Natural killer cell (primary cell): ENCODE measurements at regions not wholly inside any gene's neighbourhood (a gene's known extent, or its start where the extent isn't known, plus 50 kb on each side); places are given as distances from the start of the nearest gene placed in this dataset.

Source experiments
- ATAC-seq, 3 donors: fragments of 150-1000 bp in 2 of 3; fragments of 200-7000 bp in 1 of 3; cut with Tn5 transposase; 1 replicate in 1 of 3; 2 replicates in 2 of 3; pipeline ENCODE4 v1.10.0; 2021; ENCODE audit warnings: mild to moderate bottlenecking in 2 of 3, moderate library complexity in 2 of 3
- DNase-seq, 2 donors: peaks; one replicate each; pipeline versions ENCODE4 v3.0.0 to v3.0.0-alpha.2; 2013 to 2021; ENCODE audit warnings: mixed read lengths in 1 of 2
- H3K27ac ChIP-seq: one replicate; pipeline ENCODE4 v1.5.1; 2013; ENCODE audit warnings: mild to moderate bottlenecking, low read length
- H3K27me3 ChIP-seq: one replicate; pipeline ENCODE4 v1.6.1; 2013; ENCODE audit warnings: low read length; ENCODE audit not compliant: control insufficient read depth, insufficient read depth
- H3K36me3 ChIP-seq: one replicate; pipeline ENCODE4 v1.6.1; 2013; ENCODE audit warnings: low read length; ENCODE audit not compliant: control insufficient read depth, insufficient read depth
- H3K4me1 ChIP-seq: one replicate; pipeline ENCODE4 v1.6.1; 2013; ENCODE audit warnings: low read length; ENCODE audit not compliant: control insufficient read depth, insufficient read depth
- H3K4me3 ChIP-seq: one replicate; pipeline ENCODE4 v1.5.1; 2013; ENCODE audit warnings: low read length
- H3K9me3 ChIP-seq: one replicate; pipeline ENCODE4 v1.6.1; 2013; ENCODE audit warnings: low read length; ENCODE audit not compliant: control insufficient read depth, insufficient read depth
- H3K27ac Mint-ChIP-seq, 2 donors: one replicate each; pipeline ENCODE4 v1.8.0; 2022; ENCODE audit warnings: mild to moderate bottlenecking in 2 of 2, mixed read lengths in 2 of 2, moderate library complexity in 1 of 2
- H3K27me3 Mint-ChIP-seq, 2 donors: one replicate each; pipeline ENCODE4 v1.8.0; 2022; ENCODE audit warnings: low read depth in 2 of 2, mixed read lengths in 2 of 2
- H3K36me3 Mint-ChIP-seq: one replicate; pipeline ENCODE4 v1.8.0; 2022; ENCODE audit warnings: mixed read lengths
- H3K4me1 Mint-ChIP-seq, 2 donors: one replicate each; pipeline ENCODE4 v1.8.0; 2022; ENCODE audit warnings: mixed read lengths in 2 of 2
- H3K4me3 Mint-ChIP-seq: one replicate; pipeline ENCODE4 v1.8.0; 2022; ENCODE audit warnings: mild to moderate bottlenecking, moderate library complexity, mixed read lengths
- H3K9me3 Mint-ChIP-seq, 2 donors: one replicate each; pipeline ENCODE4 v1.8.0; 2022; ENCODE audit warnings: mixed read lengths in 2 of 2
- WGBS: methylation state at CpG from one replicate; pipeline ENCODE4 v1.1.7; 2013; ENCODE audit warnings: missing lambda C conversion rate; ENCODE audit not compliant: insufficient coverage; 5-methylcytosine and 5-hydroxymethylcytosine counted together
- intact Hi-C: fragments of 100-400 bp; cut with micrococcal nuclease; formaldehyde crosslinking; loops from one replicate; pipeline ENCODE4 v1.14.2; 2022
- TF ChIP-seq, protein P1 (sequence below): fragments of 200-600 bp; IDR thresholded peaks from one replicate; pipeline ENCODE4 v1.8.0; 2022; ENCODE audit warnings: antibody characterized with exemption

DNA sequence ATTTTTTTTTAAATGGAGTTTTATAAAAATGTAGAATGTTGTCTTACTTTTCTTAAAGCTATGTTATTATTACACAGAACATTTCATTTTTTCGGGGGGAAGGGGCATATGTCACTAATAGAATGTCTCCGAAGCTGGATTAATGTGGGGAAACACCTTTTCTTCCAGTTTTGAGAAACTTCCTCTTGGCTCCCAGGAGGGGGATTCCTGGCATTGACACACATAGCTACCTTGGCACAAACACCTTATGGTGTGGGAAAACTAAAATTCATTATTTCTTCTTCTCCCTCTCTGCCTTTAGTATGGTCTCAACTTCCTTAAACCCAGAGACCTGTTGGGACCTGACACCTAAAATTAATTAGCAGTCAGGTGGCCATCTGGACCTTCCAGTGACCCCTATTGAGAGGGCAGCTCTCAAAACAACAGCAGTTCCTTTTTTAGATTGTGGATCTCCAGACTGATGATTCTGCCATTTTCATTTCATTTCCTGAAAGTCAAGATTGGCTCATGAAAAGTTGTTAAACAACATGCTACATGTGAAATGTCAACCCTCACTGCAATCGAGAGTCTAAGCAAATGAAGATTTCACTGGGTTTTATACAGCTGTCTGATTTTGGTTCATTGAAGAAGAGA is 70.1 kb upstream of the EDEM3 start:
- no peak for ATAC-seq
- no peaks in the 10 kb centered on the region for H3K4me1 ChIP-seq

DNA sequence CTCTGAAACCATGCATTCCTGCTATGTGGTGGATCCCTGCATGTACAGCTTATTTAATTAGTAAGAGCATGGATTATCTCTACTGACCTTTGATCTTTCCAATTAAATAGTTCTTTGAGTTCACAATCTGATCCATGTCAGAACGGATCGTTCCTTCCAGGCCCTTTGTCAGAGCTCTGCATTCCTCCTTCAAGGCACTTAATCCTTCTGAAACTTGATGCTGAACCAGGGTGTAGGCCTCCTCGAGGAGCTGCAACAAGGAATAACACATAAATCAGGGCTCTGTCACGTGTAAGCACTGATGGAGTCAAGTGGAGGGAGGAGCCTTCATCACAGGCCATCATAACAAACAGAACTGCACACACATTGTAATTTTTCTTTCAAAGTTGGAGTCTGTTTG is 68.4 kb upstream of the EDEM3 start:
- no peaks in the 10 kb centered on the region for H3K27me3 ChIP-seq
- TF ChIP-seq, protein P1, sequence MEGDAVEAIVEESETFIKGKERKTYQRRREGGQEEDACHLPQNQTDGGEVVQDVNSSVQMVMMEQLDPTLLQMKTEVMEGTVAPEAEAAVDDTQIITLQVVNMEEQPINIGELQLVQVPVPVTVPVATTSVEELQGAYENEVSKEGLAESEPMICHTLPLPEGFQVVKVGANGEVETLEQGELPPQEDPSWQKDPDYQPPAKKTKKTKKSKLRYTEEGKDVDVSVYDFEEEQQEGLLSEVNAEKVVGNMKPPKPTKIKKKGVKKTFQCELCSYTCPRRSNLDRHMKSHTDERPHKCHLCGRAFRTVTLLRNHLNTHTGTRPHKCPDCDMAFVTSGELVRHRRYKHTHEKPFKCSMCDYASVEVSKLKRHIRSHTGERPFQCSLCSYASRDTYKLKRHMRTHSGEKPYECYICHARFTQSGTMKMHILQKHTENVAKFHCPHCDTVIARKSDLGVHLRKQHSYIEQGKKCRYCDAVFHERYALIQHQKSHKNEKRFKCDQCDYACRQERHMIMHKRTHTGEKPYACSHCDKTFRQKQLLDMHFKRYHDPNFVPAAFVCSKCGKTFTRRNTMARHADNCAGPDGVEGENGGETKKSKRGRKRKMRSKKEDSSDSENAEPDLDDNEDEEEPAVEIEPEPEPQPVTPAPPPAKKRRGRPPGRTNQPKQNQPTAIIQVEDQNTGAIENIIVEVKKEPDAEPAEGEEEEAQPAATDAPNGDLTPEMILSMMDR, result no peak
- Mint-ChIP-seq H3K4me1 (no peaks in the 10 kb centered on the region), H3K4me3 (no peak overlapping the region), H3K9me3 (no peaks in the 10 kb centered on the region), H3K27me3 (no peaks in the 10 kb centered on the region), H3K27ac (peak overlapping the region in 1 of 2 donors; percentile 54), H3K36me3 (peaks cover 21% of the 10 kb centered on the region)
- H3K36me3 ChIP-seq, result peaks cover 36% of the 10 kb centered on the region
- no peaks in the 10 kb centered on the region for H3K4me1 ChIP-seq
- ATAC-seq (no peak), DNase-seq (no peak)
- H3K4me3 ChIP-seq, result no peak overlapping the region
- H3K27ac ChIP-seq, result no peak overlapping the region
- no peaks in the 10 kb centered on the region for H3K9me3 ChIP-seq
- intact Hi-C loops, result no loop called here
- 93% methylated on average over 4 of the region's 4 CpGs for WGBS

More for the DNA sequence above, 70.1 kb upstream of the EDEM3 start:
- no peak overlapping the region for H3K4me3 Mint-ChIP-seq
- WGBS, result 83% methylated on average over 1 of the region's 3 CpGs
- Histone ChIP-seq H3K9me3 (no peaks in the 10 kb centered on the region), H3K27ac (no peak overlapping the region), H3K4me3 (no peak overlapping the region), H3K27me3 (no peaks in the 10 kb centered on the region), H3K36me3 (peaks cover 26% of the 10 kb centered on the region)
- intact Hi-C loops, result no loop called here
- no peaks in the 10 kb centered on the region for H3K9me3 Mint-ChIP-seq
- no peaks in the 10 kb centered on the region for H3K27me3 Mint-ChIP-seq
- no peak for DNase-seq
- H3K36me3 Mint-ChIP-seq, result peaks cover 16% of the 10 kb centered on the region
- H3K4me1 Mint-ChIP-seq, result no peaks in the 10 kb centered on the region
- TF ChIP-seq, protein P1, result no peak
- no peak overlapping the region for H3K27ac Mint-ChIP-seq

DNA sequence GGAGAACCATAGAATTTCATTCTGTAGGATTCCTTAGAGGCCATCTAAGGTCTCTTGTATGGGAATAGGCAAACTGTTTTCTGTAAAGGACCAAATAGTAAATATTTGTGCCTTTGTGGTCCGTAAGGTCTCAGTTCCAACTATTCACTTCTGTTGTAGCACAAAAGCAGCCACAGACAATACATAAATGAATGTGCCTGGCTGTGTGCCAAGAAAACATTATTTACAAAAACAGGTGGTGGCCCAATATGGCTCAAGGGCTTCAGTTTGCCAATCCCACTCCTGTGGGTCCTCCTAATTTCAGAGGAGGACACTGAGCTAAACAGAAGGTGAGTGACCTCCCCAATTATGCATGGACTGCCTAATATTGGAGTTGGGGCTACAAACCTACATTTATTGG is 67.6 kb upstream of the EDEM3 start:
- TF ChIP-seq, protein P1, result no peak
- WGBS, result 100% methylated on average over 1 of the region's 1 CpG
- no peaks in the 10 kb centered on the region for H3K9me3 Mint-ChIP-seq
- intact Hi-C loops, result no loop called here
- no peak for DNase-seq
- no peak overlapping the region for H3K4me3 Mint-ChIP-seq
- H3K27ac ChIP-seq, result no peak overlapping the region
- peak overlapping the region in 1 of 2 donors; percentile 54 for H3K27ac Mint-ChIP-seq
- H3K4me1 Mint-ChIP-seq, result no peaks in the 10 kb centered on the region
- no peaks in the 10 kb centered on the region for H3K27me3 ChIP-seq
- peaks cover 40% of the 10 kb centered on the region for H3K36me3 ChIP-seq
- ATAC-seq, result no peak
- no peaks in the 10 kb centered on the region for H3K4me1 ChIP-seq
- H3K4me3 ChIP-seq, result no peak overlapping the region
- H3K36me3 Mint-ChIP-seq, result peaks cover 26% of the 10 kb centered on the region
- H3K27me3 Mint-ChIP-seq, result no peaks in the 10 kb centered on the region
- H3K9me3 ChIP-seq, result no peaks in the 10 kb centered on the region

DNA sequence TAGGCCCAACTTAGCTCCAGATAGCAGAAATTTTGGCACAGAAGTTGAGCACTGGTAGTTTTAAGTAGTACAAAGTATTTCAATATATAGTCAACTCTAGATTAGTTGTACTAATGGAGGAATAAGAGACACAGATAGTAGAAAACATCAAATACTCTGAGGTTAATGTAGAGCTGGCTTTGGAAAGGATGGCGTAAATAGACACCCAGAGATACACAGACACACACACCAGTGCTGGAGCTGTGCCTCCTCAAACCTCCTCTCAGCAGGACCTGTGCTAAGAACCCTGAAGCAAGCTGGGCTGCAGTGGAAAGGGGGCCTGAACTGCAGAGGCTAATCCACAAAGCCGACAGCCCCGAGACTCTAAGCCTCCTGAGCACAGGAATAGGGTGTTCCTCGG is 67.0 kb upstream of the EDEM3 start:
- 100% methylated on average over 4 of the region's 4 CpGs for WGBS
- ATAC-seq (no peak), DNase-seq (no peak)
- Histone ChIP-seq H3K4me3 (no peak overlapping the region), H3K9me3 (no peaks in the 10 kb centered on the region), H3K27me3 (no peaks in the 10 kb centered on the region), H3K4me1 (no peaks in the 10 kb centered on the region), H3K27ac (no peak overlapping the region), H3K36me3 (peaks cover 40% of the 10 kb centered on the region)
- Mint-ChIP-seq H3K9me3 (no peaks in the 10 kb centered on the region), H3K4me3 (no peak overlapping the region), H3K27ac (no peak overlapping the region), H3K4me1 (no peaks in the 10 kb centered on the region), H3K36me3 (peaks cover 27% of the 10 kb centered on the region), H3K27me3 (no peaks in the 10 kb centered on the region)
- intact Hi-C loops, result no loop called here
- TF ChIP-seq, protein P1, result no peak
